Fibroblast of the aortic adventitia (primary cell): ENCODE measurements at regions not wholly inside any gene's neighbourhood (a gene's known extent, or its start where the extent isn't known, plus 50 kb on each side); places are given as distances from the start of the nearest gene placed in this dataset.

Source experiments
- DNase-seq: peaks from one replicate; pipeline ENCODE4 v3.0.0-alpha.2; 2010; ENCODE audit warnings: low read depth
- H3K4me3 ChIP-seq: 2 replicates; pipeline ENCODE4 v1.5.1; 2011; ENCODE audit warnings: low read depth, mild to moderate bottlenecking, control low read depth, low read length, moderate library complexity
- TF ChIP-seq, protein P1 (sequence below): IDR thresholded peaks from 2 replicates; pipeline ENCODE4 v1.5.1; 2011; ENCODE audit warnings: mild to moderate bottlenecking, low read length, control low read depth, inconsistent platforms; ENCODE audit not compliant: insufficient read depth

- H3K4me3 ChIP-seq, result no peak overlapping the region
- TF ChIP-seq, protein P1, sequence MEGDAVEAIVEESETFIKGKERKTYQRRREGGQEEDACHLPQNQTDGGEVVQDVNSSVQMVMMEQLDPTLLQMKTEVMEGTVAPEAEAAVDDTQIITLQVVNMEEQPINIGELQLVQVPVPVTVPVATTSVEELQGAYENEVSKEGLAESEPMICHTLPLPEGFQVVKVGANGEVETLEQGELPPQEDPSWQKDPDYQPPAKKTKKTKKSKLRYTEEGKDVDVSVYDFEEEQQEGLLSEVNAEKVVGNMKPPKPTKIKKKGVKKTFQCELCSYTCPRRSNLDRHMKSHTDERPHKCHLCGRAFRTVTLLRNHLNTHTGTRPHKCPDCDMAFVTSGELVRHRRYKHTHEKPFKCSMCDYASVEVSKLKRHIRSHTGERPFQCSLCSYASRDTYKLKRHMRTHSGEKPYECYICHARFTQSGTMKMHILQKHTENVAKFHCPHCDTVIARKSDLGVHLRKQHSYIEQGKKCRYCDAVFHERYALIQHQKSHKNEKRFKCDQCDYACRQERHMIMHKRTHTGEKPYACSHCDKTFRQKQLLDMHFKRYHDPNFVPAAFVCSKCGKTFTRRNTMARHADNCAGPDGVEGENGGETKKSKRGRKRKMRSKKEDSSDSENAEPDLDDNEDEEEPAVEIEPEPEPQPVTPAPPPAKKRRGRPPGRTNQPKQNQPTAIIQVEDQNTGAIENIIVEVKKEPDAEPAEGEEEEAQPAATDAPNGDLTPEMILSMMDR, result no peak
- no peak for DNase-seq
Measured at GRCh38 chr18:10065296-10065695, 151.5 kb downstream of the VAPA start.

DNA sequence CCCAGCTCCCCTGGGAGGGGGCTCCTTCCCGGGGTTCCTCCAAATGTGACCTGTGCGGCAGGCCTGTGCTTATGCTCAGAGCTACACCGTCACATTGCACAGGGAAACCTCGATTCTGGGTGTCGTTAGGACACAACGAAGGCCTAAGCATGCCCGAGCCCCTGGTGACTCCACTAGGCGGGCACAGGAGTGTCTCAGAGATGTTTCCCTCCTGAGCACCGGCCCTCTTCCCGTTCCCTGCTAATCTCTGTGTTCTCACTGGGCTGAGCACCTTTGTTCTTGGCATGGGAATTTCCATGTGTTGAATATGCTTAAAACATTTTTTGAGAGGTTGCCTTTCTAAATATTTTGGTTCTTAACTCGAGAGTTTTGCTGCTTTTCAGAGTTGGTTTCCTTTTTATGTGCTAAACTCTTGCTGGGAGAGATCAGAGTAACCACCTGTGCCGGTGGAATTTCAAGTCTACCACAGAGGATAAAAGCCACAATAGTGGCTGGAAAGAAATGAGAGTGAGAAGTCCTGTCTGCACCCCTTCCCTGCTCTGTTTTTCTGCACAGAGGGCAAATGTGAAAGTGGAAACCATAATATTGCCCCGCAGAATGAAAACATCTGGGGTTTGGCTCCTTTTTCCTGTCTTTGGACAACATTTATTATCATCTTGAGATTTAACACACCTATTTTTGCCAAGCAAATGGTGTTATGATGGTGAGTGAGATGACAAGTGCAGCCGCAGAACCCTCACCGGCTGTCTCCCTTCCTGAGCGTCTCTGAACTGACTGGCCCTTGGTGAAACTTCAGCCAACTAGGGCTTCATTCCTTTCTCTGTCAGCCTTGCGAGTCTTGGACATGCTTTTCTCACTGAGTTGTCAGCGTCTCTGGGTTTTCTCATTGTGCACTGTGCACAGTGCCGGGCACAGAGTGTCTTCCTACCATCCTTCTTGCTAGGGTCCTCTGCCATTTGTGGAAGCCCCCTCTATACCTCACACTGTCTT lies 154.1 kb downstream of the VAPA start:
- DNase-seq, result no peak
- TF ChIP-seq, protein P1, result no peak
- H3K4me3 ChIP-seq, result no peak overlapping the region

DNA sequence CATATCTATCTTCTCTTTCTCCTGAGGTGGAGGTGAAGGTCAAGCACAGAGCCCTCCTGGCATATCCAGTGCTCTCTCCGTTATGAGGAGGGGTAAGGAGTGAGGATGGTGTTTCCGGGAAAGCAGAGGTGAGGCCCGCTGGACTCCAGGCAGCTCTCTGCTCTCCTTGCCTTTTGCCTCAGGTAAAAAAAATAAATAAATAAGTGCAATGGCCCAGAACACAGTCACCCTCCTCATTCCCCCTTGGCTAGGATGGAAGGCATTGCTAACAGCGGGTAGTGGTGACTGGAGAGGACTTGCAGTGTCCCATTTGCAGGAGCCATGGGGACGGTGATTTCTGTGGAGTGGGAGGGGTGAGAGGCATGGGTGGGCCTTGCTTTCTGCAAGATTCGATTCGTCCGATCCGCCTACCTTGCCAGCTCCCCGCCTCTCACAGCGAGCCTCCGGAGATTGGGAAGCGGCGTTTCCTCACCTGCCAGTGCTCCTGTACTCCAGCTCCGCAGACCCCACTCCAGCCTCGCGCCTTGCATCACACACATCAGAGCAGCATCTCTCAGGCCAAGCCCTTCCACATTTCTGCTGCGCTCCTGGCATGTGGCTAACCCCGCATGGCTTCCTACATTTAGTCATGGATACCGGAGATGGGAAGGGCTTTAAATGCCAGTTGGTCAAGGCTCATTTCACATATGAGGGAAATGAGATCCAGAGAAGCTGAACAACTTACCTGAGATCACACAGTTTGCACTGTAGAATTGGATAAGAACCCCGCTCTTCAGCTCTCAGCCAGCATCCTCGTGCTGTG lies 155.2 kb downstream of the VAPA start:
- DNase-seq, result no peak
- TF ChIP-seq, protein P1, result no peak
- H3K4me3 ChIP-seq, result no peak overlapping the region

DNA sequence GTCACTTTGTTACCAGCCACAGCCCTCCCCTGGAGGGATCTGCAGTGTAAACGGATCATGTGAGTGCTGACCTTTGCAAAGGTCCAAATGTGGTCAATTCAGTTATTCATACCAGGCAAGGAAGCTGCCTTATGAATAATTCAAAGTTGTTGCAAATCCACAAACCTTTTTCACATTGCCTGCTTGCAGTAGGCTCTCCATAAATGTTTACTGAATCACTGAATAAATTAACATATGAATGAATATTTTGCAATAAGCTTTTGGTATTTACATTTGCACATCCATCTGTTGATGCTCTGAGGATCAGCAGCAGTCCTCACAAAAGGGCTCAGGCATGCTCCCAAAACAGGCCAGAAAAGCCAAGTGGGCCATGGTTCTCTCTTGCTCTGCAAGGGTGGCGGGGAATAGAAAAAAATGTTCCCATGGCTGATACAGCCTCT lies 156.8 kb downstream of the VAPA start:
- TF ChIP-seq, protein P1, result no peak
- H3K4me3 ChIP-seq, result no peak overlapping the region
- DNase-seq, result no peak

- DNase-seq, result peak; percentile 28
- H3K4me3 ChIP-seq, result no peak overlapping the region
- TF ChIP-seq, protein P1, result no peak
Measured at GRCh38 chr18:10072671-10073175, 158.9 kb downstream of the VAPA start.

DNA sequence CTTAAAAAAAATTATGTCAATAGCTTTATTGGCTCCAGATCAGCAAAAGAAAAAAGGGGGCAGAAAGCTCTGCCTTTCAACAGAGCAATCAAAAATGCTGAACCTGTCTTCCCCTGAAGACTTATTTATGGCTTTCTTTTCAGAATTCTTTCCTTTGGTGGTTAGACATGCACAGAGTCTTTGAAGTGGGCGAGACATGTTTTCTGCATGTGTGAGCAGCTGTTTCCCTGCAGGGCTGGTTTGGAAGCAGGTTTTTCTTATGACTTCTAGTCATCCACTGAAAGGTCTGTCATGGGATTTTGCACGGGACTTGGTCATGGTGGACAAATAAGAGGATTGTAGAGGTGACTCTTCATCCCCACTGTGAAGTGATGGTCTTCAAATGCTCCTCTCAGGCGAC lies 160.3 kb downstream of the VAPA start:
- DNase-seq, result no peak
- TF ChIP-seq, protein P1, result no peak
- no peak overlapping the region for H3K4me3 ChIP-seq
